MM.1S (cell line): ENCODE measurements at regions not wholly inside any gene's neighbourhood (a gene's known extent, or its start where the extent isn't known, plus 50 kb on each side); places are given as distances from the start of the nearest gene placed in this dataset.
"Not testable (repeated sequence)": the region's sequence is repeated elsewhere in the genome, so short reads cannot be mapped to it uniquely, and the experiment has no call there.

Source experiments
- DNase-seq: peaks from one replicate; pipeline ENCODE4 v3.0.0-alpha.2; 2015
- H2AFZ ChIP-seq: fragments of 300-600 bp; sonication (generic); 2 replicates; pipeline ENCODE4 v1.6.0; 2016; ENCODE audit warnings: antibody characterized with exemption, low read length
- H3F3A ChIP-seq: fragments of 300-600 bp; sonication (generic); 2 replicates; pipeline ENCODE4 v1.6.1; 2016; ENCODE audit warnings: mild to moderate bottlenecking, antibody characterized with exemption, low read length, moderate library complexity, mixed read lengths; ENCODE audit not compliant: insufficient read depth
- H3K27ac ChIP-seq: fragments of 300-600 bp; sonication (generic); 2 replicates; pipeline ENCODE4 v1.5.1; 2016; ENCODE audit warnings: mild to moderate bottlenecking, low read length
- H3K27me3 ChIP-seq: fragments of 300-600 bp; sonication (generic); replicated peaks from 2 replicates; pipeline ENCODE4 v1.6.0; 2016; ENCODE audit warnings: low read length; ENCODE audit not compliant: insufficient read depth
- H3K36me3 ChIP-seq: fragments of 300-600 bp; sonication (generic); replicated peaks from 2 replicates; pipeline ENCODE4 v1.6.1; 2016; ENCODE audit warnings: mild to moderate bottlenecking, low read length, mixed read lengths; ENCODE audit not compliant: insufficient read depth
- H3K4me1 ChIP-seq: fragments of 300-600 bp; sonication (generic); 2 replicates; pipeline ENCODE4 v1.6.1; 2016; ENCODE audit warnings: low read length, mixed read lengths
- H3K4me2 ChIP-seq: fragments of 300-600 bp; sonication (generic); 2 replicates; pipeline ENCODE4 v1.6.0; 2016; ENCODE audit warnings: low read depth, low read length
- H3K4me3 ChIP-seq: fragments of 300-600 bp; sonication (generic); 2 replicates; pipeline ENCODE4 v1.5.1; 2016; ENCODE audit warnings: low read length, mixed read lengths
- H3K79me2 ChIP-seq: fragments of 300-600 bp; sonication (generic); 2 replicates; pipeline ENCODE4 v1.6.1; 2016; ENCODE audit warnings: mixed run types, low read length, mixed read lengths
- H3K9ac ChIP-seq: fragments of 300-600 bp; sonication (generic); 2 replicates; pipeline ENCODE4 v1.6.1; 2016; ENCODE audit warnings: low read length, mixed read lengths
- H3K9me2 ChIP-seq: fragments of 300-600 bp; sonication (generic); replicated peaks from 2 replicates; pipeline ENCODE4 v1.6.1; 2016; ENCODE audit warnings: mild to moderate bottlenecking, low read length, mixed read lengths; ENCODE audit not compliant: insufficient read depth
- H3K9me3 ChIP-seq: fragments of 300-600 bp; sonication (generic); replicated peaks from 2 replicates; pipeline ENCODE4 v1.6.1; 2016; ENCODE audit warnings: mild to moderate bottlenecking, low read length, mixed read lengths; ENCODE audit not compliant: insufficient read depth
- H4K20me1 ChIP-seq: fragments of 300-600 bp; sonication (generic); 2 replicates; pipeline ENCODE4 v1.6.1; 2016; ENCODE audit warnings: mild to moderate bottlenecking, low read length, moderate library complexity, mixed read lengths; ENCODE audit not compliant: insufficient read depth

- H3F3A ChIP-seq, H2AFZ ChIP-seq, DNase-seq, H3K9me3 ChIP-seq, H3K9ac ChIP-seq, H3K79me2 ChIP-seq, H3K27ac ChIP-seq, H3K27me3 ChIP-seq, H3K36me3 ChIP-seq, H3K4me2 ChIP-seq, H4K20me1 ChIP-seq, H3K4me1 ChIP-seq, H3K9me2 ChIP-seq, H3K4me3 ChIP-seq: not testable (repeated sequence)
Observed at GRCh38 chr1:146318715-146319114, 89.9 kb upstream of the NOTCH2NLA start.

GRCh38 chr1:146317785-146318184, 89.0 kb upstream of the NOTCH2NLA start:
- H3K9me2 ChIP-seq, result not testable (repeated sequence)

GRCh38 chr1:146314449-146315246, 85.8 kb upstream of the NOTCH2NLA start:
- not testable (repeated sequence) for H3K9me3 ChIP-seq, H3F3A ChIP-seq, H3K4me2 ChIP-seq, H3K27ac ChIP-seq, H4K20me1 ChIP-seq, H3K9me2 ChIP-seq, DNase-seq, H3K79me2 ChIP-seq, H3K27me3 ChIP-seq, H3K9ac ChIP-seq, H3K4me1 ChIP-seq, H2AFZ ChIP-seq, H3K4me3 ChIP-seq, H3K36me3 ChIP-seq

More at GRCh38 chr1:146317785-146318184, 89.0 kb upstream of the NOTCH2NLA start:
- not testable (repeated sequence) for H4K20me1 ChIP-seq, H3K27me3 ChIP-seq, H3K27ac ChIP-seq, H3F3A ChIP-seq, H2AFZ ChIP-seq, H3K9me3 ChIP-seq, H3K36me3 ChIP-seq, H3K9ac ChIP-seq, H3K4me1 ChIP-seq, H3K4me3 ChIP-seq, H3K79me2 ChIP-seq, H3K4me2 ChIP-seq
- peak; percentile 6 for DNase-seq

GRCh38 chr1:146310579-146310978, 81.8 kb upstream of the NOTCH2NLA start:
- H3K4me1 ChIP-seq, H3K4me2 ChIP-seq, H3F3A ChIP-seq, H4K20me1 ChIP-seq, H3K9me2 ChIP-seq, H3K9ac ChIP-seq, H3K9me3 ChIP-seq, H3K4me3 ChIP-seq, H3K36me3 ChIP-seq, H3K79me2 ChIP-seq, H3K27me3 ChIP-seq, H3K27ac ChIP-seq, H2AFZ ChIP-seq, DNase-seq: not testable (repeated sequence)

- not testable (repeated sequence) for H3K4me2 ChIP-seq, H3K27ac ChIP-seq, H3K9ac ChIP-seq, H3F3A ChIP-seq, H3K79me2 ChIP-seq, H2AFZ ChIP-seq, H3K4me1 ChIP-seq, H3K9me2 ChIP-seq, H3K4me3 ChIP-seq, H3K36me3 ChIP-seq, H4K20me1 ChIP-seq, H3K9me3 ChIP-seq, H3K27me3 ChIP-seq, DNase-seq
Observed at GRCh38 chr1:146309427-146309826, 80.6 kb upstream of the NOTCH2NLA start.

GRCh38 chr1:146308892-146309291, 80.1 kb upstream of the NOTCH2NLA start:
- not testable (repeated sequence) for H3K9me2 ChIP-seq, H3K27ac ChIP-seq, H3K4me1 ChIP-seq, H2AFZ ChIP-seq, H3K9ac ChIP-seq, H3K36me3 ChIP-seq, H3K4me2 ChIP-seq, H3F3A ChIP-seq, H3K27me3 ChIP-seq, H4K20me1 ChIP-seq, H3K9me3 ChIP-seq, DNase-seq, H3K4me3 ChIP-seq, H3K79me2 ChIP-seq

- H3F3A ChIP-seq, H3K9ac ChIP-seq, H3K27me3 ChIP-seq, H3K9me3 ChIP-seq, DNase-seq, H3K4me3 ChIP-seq, H2AFZ ChIP-seq, H3K9me2 ChIP-seq, H3K79me2 ChIP-seq, H4K20me1 ChIP-seq, H3K4me1 ChIP-seq, H3K4me2 ChIP-seq, H3K36me3 ChIP-seq, H3K27ac ChIP-seq: not testable (repeated sequence)
Observed at GRCh38 chr1:146308152-146308551, 79.3 kb upstream of the NOTCH2NLA start.

- H3K4me1 ChIP-seq, H3F3A ChIP-seq, DNase-seq, H4K20me1 ChIP-seq, H3K36me3 ChIP-seq, H3K27ac ChIP-seq, H3K9me2 ChIP-seq, H3K9ac ChIP-seq, H3K4me2 ChIP-seq, H3K9me3 ChIP-seq, H2AFZ ChIP-seq, H3K79me2 ChIP-seq, H3K4me3 ChIP-seq, H3K27me3 ChIP-seq: not testable (repeated sequence)
Observed at GRCh38 chr1:146307632-146308031, 78.8 kb upstream of the NOTCH2NLA start.
